ENCODE measurements at regions not wholly inside any gene's neighbourhood (a gene's known extent, or its start where the extent isn't known, plus 50 kb on each side); places are given as distances from the start of the nearest gene placed in this dataset.

- no peak for TF ChIP-seq CTCF (IDR thresholded peaks at IDR 0.05)
- H3K27ac ChIP-seq, result peak overlapping the region; percentile 67 to 73
- DNase-seq (ENCODE audit: low spot score), result no peak
- H3K4me3 ChIP-seq, result no peak overlapping the region
Measured at GRCh38 chr18:23365602-23366001, 87.5 kb upstream of the RIOK3 start.

GRCh38 chr18:23369266-23369665 lies 83.8 kb upstream of the RIOK3 start:
- TF ChIP-seq CTCF (IDR thresholded peaks at IDR 0.05), result no peak
- Histone ChIP-seq H3K27ac (peak overlapping the region; percentile 46 to 55), H3K4me3 (no peak overlapping the region)
- no peak for DNase-seq (ENCODE audit: low spot score)

- Histone ChIP-seq H3K27ac (no peak overlapping the region), H3K4me3 (no peak overlapping the region)
- TF ChIP-seq CTCF (IDR thresholded peaks at IDR 0.05), result no peak
Measured at GRCh38 chr18:23373570-23373969, 79.5 kb upstream of the RIOK3 start.

GRCh38 chr18:23377669-23378301 lies 75.3 kb upstream of the RIOK3 start:
- peak overlapping the region; percentile 64 to 88 for H3K27ac ChIP-seq
- no peak for DNase-seq (ENCODE audit: low spot score)
- no peak overlapping the region for H3K4me3 ChIP-seq
- no peak for TF ChIP-seq CTCF (IDR thresholded peaks at IDR 0.05)

More at GRCh38 chr18:23373570-23373969, 79.5 kb upstream of the RIOK3 start:
- no peak for DNase-seq (ENCODE audit: low spot score)

- no peak for TF ChIP-seq CTCF (IDR thresholded peaks at IDR 0.05)
- Histone ChIP-seq H3K27ac (peak overlapping the region; percentile 64 to 88), H3K4me3 (peak overlapping the region; percentile 20)
- DNase-seq (ENCODE audit: low spot score), result no peak
Measured at GRCh38 chr18:23378302-23378686, 74.8 kb upstream of the RIOK3 start.

- no peak overlapping the region for H3K4me3 ChIP-seq
- no peak for DNase-seq (ENCODE audit: low spot score)
- TF ChIP-seq CTCF (IDR thresholded peaks at IDR 0.05), result no peak
- peak overlapping the region in 1 of 2 donors; percentile 54 for H3K27ac ChIP-seq
Measured at GRCh38 chr18:23380001-23380550, 73.0 kb upstream of the RIOK3 start.

- H3K27ac ChIP-seq, result no peak overlapping the region
- TF ChIP-seq CTCF (IDR thresholded peaks at IDR 0.05), result no peak
- no peak for DNase-seq (ENCODE audit: low spot score)
- H3K4me3 ChIP-seq, result no peak overlapping the region
Measured at GRCh38 chr18:23380817-23381216, 72.3 kb upstream of the RIOK3 start.
